ENCODE measurements at regions not wholly inside any gene's neighbourhood (a gene's known extent, or its start where the extent isn't known, plus 50 kb on each side); places are given as distances from the start of the nearest gene placed in this dataset.

DNA sequence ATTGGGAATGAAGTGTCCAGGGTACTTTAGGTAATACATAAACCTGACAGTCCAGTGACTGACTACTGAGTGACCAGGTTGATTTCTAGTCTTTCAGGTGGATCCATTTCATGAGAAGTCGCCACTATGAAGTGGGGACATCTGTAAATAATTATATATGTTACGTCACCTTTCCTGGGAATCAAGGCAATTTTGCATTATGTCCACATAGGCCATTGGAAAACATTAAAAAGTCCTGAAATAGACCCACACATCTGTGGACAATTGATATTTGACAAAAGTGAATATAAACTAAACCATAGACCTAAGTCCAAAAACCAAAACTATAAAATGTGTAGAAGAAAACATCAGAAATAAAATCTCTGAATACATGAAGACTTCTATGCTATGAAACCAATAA is 231.5 kb downstream of the C6orf118 start:
- Histone ChIP-seq H3K9me3 (ENCODE audit: control insufficient read depth, low read depth, low read length) (no peaks in the 10 kb centered on the region), H3K9ac (ENCODE audit: control insufficient read depth, extremely low read depth, insufficient read depth, low read length) (no peak overlapping the region), H3K4me1 (ENCODE audit: control insufficient read depth, extremely low read depth, insufficient read depth, low read length) (no peaks in the 10 kb centered on the region), H2AFZ (ENCODE audit: control insufficient read depth, low read length) (no peak overlapping the region), H3K27me3 (ENCODE audit: control insufficient read depth, extremely low read depth, insufficient read depth, low read length) (no peaks in the 10 kb centered on the region), H3K79me2 (ENCODE audit: control insufficient read depth, insufficient read depth, low read length) (no peaks in the 10 kb centered on the region), H3K36me3 (ENCODE audit: control insufficient read depth in 2 of 2, extremely low read depth in 1 of 2, insufficient read depth in 2 of 2, low read length in 2 of 2) (no peaks in the 10 kb centered on the region), H3K27ac (ENCODE audit: control insufficient read depth, insufficient read depth, low read length) (no peak overlapping the region), H4K20me1 (ENCODE audit: control insufficient read depth, extremely low read depth, insufficient read depth, low read length) (no peaks in the 10 kb centered on the region), H3K9me1 (ENCODE audit: control insufficient read depth, extremely low read depth, insufficient read depth, low read length) (no peaks in the 10 kb centered on the region), H3K4me3 (ENCODE audit: control insufficient read depth in 2 of 3, extremely low read depth in 1 of 3, insufficient read depth in 2 of 3, low read depth in 1 of 3, low read length in 3 of 3) (no peak overlapping the region), H3K4me2 (ENCODE audit: control insufficient read depth, extremely low read depth, insufficient read depth, low read depth, low read length) (no peak overlapping the region)
- TF ChIP-seq, protein P1, sequence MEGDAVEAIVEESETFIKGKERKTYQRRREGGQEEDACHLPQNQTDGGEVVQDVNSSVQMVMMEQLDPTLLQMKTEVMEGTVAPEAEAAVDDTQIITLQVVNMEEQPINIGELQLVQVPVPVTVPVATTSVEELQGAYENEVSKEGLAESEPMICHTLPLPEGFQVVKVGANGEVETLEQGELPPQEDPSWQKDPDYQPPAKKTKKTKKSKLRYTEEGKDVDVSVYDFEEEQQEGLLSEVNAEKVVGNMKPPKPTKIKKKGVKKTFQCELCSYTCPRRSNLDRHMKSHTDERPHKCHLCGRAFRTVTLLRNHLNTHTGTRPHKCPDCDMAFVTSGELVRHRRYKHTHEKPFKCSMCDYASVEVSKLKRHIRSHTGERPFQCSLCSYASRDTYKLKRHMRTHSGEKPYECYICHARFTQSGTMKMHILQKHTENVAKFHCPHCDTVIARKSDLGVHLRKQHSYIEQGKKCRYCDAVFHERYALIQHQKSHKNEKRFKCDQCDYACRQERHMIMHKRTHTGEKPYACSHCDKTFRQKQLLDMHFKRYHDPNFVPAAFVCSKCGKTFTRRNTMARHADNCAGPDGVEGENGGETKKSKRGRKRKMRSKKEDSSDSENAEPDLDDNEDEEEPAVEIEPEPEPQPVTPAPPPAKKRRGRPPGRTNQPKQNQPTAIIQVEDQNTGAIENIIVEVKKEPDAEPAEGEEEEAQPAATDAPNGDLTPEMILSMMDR (optimal IDR thresholded peaks at IDR 0.05 in 1 of 3, IDR thresholded peaks at IDR 0.05 in 1 of 3, conservative IDR thresholded peaks at IDR 0.05 in 1 of 3; ENCODE audit: extremely low read depth in 1 of 3, insufficient read depth in 2 of 3, low read length in 3 of 3): no peak
- dilution Hi-C loops (cut with MboI; ENCODE audit: extremely low pct_ligation_motif_present, low sequenced_read_pairs): no loop called here
- DNase-seq (ENCODE audit: low read depth, low spot score) (no peak), FAIRE-seq (no peak)

DNA sequence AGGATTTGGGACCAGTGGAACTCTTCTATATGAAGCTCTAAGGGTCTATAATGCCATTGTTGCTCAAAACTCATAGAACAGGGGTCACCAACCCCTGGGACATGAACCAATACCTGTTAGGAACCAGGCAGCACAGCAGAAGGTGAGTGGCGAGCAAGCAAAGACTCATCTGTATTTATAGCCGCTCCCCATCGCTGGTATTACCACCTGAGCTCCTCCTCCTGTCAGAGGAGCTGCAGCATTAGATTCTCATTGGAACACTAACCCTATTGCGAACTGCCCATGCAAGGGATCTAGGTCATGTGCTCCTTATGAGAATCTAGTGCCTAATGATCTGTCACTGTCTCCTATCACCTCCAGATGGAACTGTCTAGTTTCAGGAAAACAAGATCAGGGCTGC is 237.5 kb downstream of the C6orf118 start:
- TF ChIP-seq EZH2 (IDR thresholded peaks at IDR 0.05; ENCODE audit: low read length): no peak
- TF ChIP-seq, protein P1 (optimal IDR thresholded peaks at IDR 0.05 in 1 of 3, IDR thresholded peaks at IDR 0.05 in 1 of 3, conservative IDR thresholded peaks at IDR 0.05 in 1 of 3; ENCODE audit: extremely low read depth in 1 of 3, insufficient read depth in 2 of 3, low read length in 3 of 3): no peak

More for the DNA sequence above, 237.5 kb downstream of the C6orf118 start:
- no peak overlapping the region for H3K4me3 ChIP-seq (ENCODE audit: control insufficient read depth in 2 of 3, extremely low read depth in 1 of 3, insufficient read depth in 2 of 3, low read depth in 1 of 3, low read length in 3 of 3)
- no peaks in the 10 kb centered on the region for H3K9me3 ChIP-seq (ENCODE audit: control insufficient read depth, low read depth, low read length)
- no peaks in the 10 kb centered on the region for H3K9me1 ChIP-seq (ENCODE audit: control insufficient read depth, extremely low read depth, insufficient read depth, low read length)
- H3K36me3 ChIP-seq (ENCODE audit: control insufficient read depth in 2 of 2, extremely low read depth in 1 of 2, insufficient read depth in 2 of 2, low read length in 2 of 2): no peaks in the 10 kb centered on the region
- no peak overlapping the region for H3K4me2 ChIP-seq (ENCODE audit: control insufficient read depth, extremely low read depth, insufficient read depth, low read depth, low read length)
- DNase-seq (ENCODE audit: low read depth, low spot score) (no peak), FAIRE-seq (no peak)
- H2AFZ ChIP-seq (ENCODE audit: control insufficient read depth, low read length): no peak overlapping the region
- no peaks in the 10 kb centered on the region for H3K79me2 ChIP-seq (ENCODE audit: control insufficient read depth, insufficient read depth, low read length)
- H3K9ac ChIP-seq (ENCODE audit: control insufficient read depth, extremely low read depth, insufficient read depth, low read length): no peak overlapping the region
- no peaks in the 10 kb centered on the region for H4K20me1 ChIP-seq (ENCODE audit: control insufficient read depth, extremely low read depth, insufficient read depth, low read length)
- H3K27ac ChIP-seq (ENCODE audit: control insufficient read depth, insufficient read depth, low read length): no peak overlapping the region
- dilution Hi-C loops (cut with MboI; ENCODE audit: extremely low pct_ligation_motif_present, low sequenced_read_pairs): no loop called here
- no peaks in the 10 kb centered on the region for H3K4me1 ChIP-seq (ENCODE audit: control insufficient read depth, extremely low read depth, insufficient read depth, low read length)
- no peaks in the 10 kb centered on the region for H3K27me3 ChIP-seq (ENCODE audit: control insufficient read depth, extremely low read depth, insufficient read depth, low read length)

Measured in keratinocyte (primary cell).